ENCODE measurements at regions not wholly inside any gene's neighbourhood (a gene's known extent, or its start where the extent isn't known, plus 50 kb on each side); places are given as distances from the start of the nearest gene placed in this dataset.

DNA sequence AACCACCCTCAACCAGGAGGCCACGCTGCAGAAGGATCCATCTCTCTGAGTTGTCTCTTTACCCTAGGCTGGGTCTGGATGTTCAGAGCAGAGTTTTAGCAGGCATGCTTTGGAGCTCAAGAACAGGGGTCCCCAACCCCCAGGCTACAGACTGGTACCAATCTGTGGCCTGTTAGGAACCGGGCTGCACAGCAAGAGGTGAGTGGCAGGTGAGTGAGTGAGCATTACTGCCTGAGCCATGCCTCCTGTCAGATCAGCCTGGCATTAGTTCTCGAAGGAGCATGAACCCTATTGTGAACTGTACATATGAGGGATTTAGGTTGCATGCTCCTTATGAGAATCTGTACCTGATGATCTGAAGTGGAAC, 172.5 kb downstream of the UXS1 start:
- TF ChIP-seq, protein P1, sequence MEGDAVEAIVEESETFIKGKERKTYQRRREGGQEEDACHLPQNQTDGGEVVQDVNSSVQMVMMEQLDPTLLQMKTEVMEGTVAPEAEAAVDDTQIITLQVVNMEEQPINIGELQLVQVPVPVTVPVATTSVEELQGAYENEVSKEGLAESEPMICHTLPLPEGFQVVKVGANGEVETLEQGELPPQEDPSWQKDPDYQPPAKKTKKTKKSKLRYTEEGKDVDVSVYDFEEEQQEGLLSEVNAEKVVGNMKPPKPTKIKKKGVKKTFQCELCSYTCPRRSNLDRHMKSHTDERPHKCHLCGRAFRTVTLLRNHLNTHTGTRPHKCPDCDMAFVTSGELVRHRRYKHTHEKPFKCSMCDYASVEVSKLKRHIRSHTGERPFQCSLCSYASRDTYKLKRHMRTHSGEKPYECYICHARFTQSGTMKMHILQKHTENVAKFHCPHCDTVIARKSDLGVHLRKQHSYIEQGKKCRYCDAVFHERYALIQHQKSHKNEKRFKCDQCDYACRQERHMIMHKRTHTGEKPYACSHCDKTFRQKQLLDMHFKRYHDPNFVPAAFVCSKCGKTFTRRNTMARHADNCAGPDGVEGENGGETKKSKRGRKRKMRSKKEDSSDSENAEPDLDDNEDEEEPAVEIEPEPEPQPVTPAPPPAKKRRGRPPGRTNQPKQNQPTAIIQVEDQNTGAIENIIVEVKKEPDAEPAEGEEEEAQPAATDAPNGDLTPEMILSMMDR (IDR thresholded peaks at IDR 0.05), result no peak
- TF ChIP-seq POLR2A (IDR thresholded peaks at IDR 0.05) (no peak), POLR2AphosphoS5 (IDR thresholded peaks at IDR 0.05) (no peak)
